Limb (tissue), 2 donors: ENCODE measurements at regions not wholly inside any gene's neighbourhood (a gene's known extent, or its start where the extent isn't known, plus 50 kb on each side); places are given as distances from the start of the nearest gene placed in this dataset.

ENCODE experiments used
- DNase-seq, 2 donors: peaks; one replicate each; pipeline ENCODE4 v3.0.0-alpha.2; 2016; ENCODE audit errors: extremely low spot score in 2 of 2

DNA sequence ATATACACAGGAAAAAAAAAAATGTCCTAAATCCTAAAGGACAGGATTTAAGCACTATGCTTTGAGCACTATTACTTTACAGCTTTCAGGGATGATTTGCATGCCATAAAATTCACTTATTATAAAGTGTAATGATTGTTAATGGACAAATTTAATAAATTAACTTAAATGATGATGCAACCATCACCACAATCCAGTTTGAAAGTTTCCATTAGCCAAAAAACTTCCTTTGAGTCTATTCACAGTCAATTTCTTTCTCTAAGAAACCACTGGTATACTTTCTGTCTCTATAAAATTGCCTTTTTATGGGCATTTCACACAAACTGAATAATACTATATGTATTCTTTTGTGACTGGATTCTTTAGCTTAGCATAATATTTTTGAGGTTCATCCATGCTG lies 111.1 kb upstream of the RIOK3 start:
- no peak for DNase-seq

DNA sequence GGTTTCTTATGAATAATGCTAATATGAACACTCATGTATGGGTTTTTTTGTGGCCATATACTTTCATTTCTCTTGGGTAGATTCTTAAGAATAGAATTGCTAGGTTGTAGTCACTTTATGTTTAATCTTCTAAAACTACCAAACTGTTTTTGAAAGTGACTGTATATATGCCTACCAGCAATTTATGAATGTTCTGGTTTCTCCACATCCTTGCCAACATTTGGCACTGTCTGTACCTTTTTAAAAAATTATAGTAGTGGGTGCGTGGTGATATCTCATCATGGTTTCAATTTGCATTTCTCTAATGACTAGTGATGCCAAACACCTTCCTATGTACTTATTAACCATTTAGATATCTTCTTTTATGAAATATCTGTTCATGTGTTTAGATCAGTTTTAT lies 110.6 kb upstream of the RIOK3 start:
- no peak for DNase-seq

- DNase-seq = no peak
These were observed 102.9 kb upstream of the RIOK3 start for GRCh38 chr18:23350188-23350587.

GRCh38 chr18:23351521-23351920 lies 101.6 kb upstream of the RIOK3 start:
- no peak for DNase-seq

DNA sequence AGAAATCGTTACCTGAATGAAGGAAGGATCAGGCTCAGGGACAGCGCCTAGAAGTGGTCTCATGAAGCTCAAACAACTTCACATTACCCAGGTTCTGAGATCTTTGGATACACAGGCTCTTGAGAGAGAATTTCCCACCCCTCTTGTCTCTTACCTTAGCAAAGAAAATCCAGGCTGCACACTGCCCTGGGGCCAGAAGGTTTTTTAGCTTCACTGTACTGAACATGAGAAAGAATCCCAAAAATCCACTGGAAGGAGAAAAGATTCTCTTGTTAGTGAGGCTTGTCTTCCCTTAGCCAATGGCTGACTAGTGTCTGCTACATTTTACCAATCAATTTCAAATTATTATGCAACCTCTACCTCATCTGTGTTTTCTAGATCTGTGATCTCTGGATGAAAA lies 101.0 kb upstream of the RIOK3 start:
- DNase-seq = no peak

- no peak for DNase-seq
These were observed 99.6 kb upstream of the RIOK3 start for GRCh38 chr18:23353459-23353858.

DNA sequence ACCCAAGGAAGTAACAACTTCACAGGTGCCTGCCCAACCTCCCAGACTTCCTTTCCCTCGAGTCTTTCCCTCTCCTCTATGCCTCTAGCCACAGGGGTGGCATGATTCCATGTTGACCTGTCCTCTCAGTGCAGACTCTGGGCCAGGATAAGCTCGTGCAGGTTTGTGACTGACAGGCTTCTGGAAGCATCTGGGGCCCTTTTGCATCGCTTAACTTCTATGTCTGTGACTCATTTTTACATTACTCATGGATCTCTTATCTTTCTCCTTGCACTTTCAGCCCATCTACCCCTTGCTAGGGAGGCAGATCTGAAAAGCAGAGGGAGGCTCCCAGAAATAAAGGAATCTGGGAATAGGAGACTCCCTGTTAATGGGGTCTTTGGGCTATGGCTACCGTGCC lies 98.5 kb upstream of the RIOK3 start:
- DNase-seq = no peak

DNA sequence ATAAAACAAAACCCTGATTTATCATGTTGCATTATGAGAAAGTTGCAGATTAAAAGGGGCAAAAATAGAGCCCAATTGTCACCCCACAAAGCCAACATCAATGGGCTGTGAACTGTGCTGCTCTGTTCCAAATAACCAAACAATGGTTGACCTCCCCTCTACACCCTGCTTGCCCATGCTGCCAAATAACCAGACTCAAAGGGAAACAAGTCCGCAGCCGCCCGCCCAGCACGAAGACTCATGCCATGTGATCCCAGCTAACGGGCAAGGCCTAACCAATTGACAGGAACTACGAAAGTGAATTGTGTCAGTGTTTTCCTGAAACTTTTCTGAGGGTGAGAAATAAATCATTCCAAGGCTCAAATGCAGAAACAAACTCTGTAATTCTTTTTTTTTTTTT lies 97.9 kb upstream of the RIOK3 start:
- no peak for DNase-seq

DNA sequence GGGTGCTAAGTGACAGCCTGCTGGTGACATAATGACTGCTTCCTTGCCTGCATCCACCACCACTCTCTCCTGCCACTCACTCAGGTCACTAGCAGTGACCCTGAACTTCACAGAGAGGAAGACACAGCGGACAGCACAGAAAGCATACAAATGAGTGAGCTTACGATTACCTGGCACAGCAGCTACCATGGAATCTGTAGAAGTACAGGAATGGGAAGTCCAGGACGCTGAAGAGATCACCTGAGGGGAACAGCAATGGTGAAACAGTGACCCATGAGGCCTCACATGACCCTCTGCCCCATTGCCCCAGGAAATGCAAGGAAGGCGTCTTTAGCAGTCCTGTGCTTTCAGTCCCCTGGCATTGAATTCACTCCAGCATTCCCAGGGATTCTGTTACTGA lies 96.7 kb upstream of the RIOK3 start:
- no peak for DNase-seq

- DNase-seq = peak in 1 of 2 donors; percentile 42
These were observed 96.0 kb upstream of the RIOK3 start for GRCh38 chr18:23356915-23357601.

DNA sequence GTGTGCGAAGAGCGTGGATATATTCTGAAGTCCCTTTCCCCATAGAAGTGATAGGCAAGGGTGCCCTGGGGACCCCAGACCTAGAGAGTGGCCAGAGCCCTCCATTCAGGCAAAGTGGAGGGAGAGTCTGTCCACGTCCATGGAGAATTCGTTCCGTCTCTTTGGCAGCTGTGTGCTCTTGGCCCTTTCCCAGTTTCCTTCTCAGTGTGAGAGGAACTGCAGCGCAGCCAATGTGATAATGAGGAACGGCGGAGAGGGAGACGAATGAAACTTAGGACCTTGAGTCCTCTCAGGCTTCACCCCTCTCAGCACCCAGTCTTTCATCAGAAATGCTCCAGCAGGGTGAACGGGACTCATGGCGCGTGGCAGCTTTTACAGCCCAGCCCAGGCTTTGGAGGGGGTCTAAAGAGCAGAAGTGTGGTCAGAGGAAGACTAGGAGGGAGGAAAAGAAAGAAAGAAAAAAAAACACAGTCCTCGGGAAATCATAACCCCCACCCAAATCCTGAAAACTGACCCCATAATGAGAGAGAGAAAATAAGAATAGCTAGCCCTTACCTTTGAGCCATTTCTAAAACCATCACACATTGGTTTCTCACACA lies 95.0 kb upstream of the RIOK3 start:
- peak; percentile 45 to 63 for DNase-seq

DNA sequence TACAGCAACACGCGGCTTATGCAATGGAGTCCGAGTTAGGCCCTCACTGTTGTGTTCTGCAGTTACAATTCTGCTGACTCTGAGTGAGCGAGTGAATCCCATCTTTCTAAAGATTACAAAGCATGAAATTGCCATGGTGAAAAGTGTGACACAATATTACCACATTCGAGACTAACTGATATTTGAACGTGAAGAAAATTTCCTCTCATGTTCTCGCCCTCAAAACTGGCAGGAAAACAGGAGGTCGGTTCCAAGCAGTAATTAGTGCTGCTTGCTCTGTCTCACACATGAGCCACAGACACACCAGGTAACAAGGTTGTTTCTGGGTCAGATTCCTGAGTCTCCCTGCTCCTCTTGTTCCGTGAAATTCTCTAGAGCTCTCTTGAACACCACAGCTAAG lies 93.7 kb upstream of the RIOK3 start:
- DNase-seq = no peak

DNA sequence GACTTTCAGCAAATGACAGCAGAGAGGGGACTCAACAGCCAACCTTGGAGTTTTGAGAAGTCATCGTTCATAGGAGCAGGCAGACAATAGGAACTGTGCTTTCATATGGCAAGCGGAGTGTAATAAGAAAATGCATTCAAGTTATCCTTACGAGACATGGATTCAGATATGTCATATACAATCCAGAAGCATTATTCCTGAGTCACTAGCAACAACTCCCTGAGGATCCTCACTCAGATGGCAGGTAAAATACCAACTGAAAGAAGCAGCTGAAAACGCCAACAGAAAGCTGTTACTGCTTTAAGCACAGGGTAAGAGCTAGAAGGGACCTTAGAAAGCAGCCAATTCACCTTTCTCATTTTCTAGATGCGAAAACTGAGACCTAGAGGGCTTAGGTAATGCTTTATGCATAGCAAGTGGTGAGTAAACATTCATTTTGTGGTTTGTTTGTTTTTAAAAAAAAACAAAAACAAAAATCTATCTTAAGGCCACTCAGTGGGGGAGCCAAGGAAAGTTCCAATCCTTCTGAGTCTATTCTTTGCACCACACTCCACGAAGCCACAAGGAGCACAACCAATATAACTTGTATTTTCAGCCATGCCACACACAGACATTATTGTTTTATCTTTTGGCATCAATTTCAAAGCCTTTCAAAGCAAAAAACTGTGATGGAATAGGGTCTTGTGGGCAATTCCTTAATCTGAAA lies 89.1 kb upstream of the RIOK3 start:
- no peak for DNase-seq

GRCh38 chr18:23365602-23366001 lies 87.5 kb upstream of the RIOK3 start:
- DNase-seq = no peak

DNA sequence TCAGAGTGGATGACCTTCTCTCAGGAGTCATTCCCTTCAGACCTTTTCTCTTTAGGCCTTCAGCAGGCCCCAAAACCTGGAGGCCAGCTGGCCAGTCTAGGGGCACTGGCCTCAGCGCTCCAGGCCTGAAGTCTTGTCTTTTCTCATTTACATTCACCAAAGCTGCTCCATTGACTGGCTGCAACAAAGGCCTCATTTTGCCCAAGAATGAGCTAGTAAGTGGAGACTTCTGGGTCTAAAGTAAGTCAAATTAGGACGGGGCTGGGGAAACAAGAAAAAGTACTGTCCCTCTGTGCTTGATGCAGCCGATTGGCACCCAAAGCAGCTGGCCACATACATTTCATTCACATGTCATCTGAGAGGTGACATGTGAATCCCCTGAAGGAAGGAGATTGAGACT lies 83.8 kb upstream of the RIOK3 start:
- DNase-seq = no peak

DNA sequence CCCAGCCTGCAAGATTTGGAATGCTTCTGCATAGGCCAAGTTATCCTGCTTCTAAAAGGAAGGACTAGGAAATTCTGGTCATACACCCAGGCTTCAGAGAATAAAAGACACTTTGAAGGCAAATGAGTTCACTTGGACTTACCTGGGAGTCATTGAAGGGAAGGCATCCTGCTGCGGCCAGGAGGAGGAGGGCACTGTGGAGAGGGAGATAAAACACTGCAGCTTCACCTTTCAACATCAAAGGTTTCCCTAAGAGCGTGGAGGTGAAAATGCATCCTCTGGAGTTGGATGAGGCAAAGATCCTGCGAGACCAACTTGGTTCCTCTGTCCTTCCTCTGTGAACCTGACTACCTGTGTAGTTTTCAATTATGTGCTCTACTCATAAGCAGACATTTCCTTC lies 79.5 kb upstream of the RIOK3 start:
- no peak for DNase-seq

GRCh38 chr18:23377669-23378301 lies 75.3 kb upstream of the RIOK3 start:
- no peak for DNase-seq

DNA sequence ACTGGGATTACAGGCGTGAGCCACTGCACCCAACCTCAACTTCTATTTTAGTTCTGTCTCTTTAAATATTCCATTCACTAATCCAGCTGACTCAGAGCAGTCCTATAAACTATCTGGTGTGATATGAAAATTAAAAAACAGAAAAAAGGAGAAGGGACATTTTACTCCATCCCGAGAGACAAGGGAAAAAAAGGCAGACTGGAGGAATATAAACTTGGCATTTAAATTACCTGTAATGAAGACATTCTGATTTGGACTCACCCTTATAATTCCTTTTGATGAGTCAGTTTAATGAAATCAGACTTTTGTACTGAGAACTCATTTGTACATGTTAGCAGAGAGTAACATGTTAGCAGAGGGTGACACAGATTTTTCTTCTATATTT lies 74.8 kb upstream of the RIOK3 start:
- no peak for DNase-seq

DNA sequence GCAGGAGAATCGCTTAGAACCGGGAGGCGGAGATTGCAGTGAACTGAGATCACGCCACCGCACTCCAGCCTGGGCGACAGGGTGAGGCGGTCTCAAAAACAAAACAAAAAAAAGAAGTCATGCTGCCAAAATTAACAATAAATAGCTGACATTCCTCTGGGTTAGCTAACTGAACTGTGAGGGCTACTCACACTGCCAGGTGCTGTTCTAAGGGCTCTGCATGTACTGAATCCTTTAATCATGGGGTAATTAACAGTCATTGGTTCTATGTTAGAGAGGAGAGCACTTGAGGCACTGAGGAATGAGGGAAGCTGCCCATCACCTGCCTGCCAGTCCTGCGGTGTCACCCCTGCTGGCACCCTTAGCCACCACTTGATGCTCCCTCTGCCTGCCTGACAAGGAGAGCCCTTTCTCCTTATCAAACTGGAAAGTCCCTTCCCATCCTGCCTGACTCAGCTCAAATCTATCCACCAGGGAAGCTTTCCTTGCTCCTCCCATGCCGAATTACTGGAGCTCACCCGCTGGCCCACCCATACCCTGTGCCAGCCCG lies 73.0 kb upstream of the RIOK3 start:
- no peak for DNase-seq

DNA sequence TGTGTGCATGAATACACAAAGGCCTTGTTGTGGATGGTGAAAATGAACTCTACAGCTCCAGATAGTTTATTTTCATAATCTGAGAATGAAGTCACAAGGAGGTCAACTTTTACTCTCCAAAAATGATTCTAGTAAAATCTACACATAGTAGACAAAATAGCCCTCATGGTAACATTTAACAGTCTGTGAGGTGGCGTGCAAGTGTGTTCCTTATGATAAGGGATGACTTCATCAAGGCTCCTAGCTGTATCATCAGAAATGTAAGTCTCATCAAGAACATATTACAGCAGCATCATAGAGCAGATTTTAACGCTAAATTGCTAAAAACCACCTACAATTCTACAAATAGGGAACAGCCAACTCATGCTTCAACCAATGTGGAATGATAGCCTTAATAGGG lies 72.3 kb upstream of the RIOK3 start:
- no peak for DNase-seq

- DNase-seq = no peak
These were observed 69.6 kb upstream of the RIOK3 start for GRCh38 chr18:23383494-23383893.
